NCI-H128 (cell line): ENCODE measurements at regions not wholly inside any gene's neighbourhood (a gene's known extent, or its start where the extent isn't known, plus 50 kb on each side); places are given as distances from the start of the nearest gene placed in this dataset.
"Not testable (repeated sequence)": the region's sequence is repeated elsewhere in the genome, so short reads cannot be mapped to it uniquely, and the experiment has no call there.

Experiments
- DNase-seq: peaks from one replicate; lab custom pipeline; 2025; ENCODE audit not compliant: unreplicated experiment; lab: John Stamatoyannopoulos, UW

DNA sequence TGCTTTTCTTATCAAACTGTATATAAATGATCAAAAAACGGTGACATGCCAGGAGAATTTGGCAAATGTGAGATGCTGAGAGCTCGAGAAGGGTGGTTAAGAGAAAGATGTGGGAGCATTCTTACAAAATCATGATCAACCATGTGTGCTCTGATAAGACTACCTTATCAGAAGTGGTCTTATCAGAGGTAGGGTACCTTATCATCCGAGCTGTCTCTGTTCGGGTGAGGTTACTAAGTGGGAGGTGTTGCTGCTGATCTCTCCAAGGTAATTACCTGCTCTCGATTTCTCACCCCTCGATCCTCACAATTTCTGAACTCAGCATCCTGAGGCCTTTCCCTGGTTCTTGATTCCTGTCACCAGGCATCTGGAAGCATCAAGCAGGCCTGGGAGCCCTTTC lies 813.0 kb upstream of the ID2 start:
- DNase-seq: no peak

DNA sequence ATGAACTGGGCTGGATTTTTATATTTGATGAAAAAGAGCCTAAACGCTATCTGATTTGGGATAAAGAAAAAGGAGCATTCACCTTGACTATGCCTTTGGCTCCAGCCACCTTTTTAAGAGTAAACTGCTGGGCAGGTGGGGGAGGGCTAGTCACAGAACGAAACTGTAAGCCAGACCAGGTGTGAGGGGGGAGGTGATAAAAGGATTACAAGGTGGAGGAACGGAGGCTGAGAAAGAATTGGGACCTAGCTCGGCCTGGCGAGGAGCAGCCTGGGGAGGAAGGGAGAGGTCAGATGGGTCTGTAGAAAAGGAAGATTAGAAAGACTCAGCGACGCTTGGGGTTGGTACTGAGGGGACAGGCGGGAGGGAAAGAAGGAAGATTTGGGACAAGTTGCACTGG lies 805.4 kb upstream of the ID2 start:
- not testable (repeated sequence) for DNase-seq

DNA sequence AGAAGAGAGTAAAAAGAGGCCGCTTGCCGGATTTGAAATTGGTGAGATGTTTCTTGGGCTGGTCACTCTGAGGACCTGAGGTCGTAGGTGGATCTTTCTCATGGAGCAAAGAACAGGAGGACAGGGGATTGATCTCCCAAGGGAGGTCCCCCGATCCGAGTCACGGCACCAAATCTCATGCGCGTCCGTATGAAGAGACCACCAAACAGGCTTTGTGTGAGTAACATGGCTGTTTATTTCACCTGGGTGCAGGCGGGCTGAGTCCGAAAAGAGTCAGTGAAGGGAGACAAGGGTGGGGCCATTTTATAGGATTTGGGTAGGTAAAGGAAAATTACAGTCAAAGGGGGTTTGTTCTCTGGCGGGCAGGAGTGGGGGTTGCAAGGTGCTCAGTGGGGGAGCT lies 803.6 kb upstream of the ID2 start:
- not testable (repeated sequence) for DNase-seq

DNA sequence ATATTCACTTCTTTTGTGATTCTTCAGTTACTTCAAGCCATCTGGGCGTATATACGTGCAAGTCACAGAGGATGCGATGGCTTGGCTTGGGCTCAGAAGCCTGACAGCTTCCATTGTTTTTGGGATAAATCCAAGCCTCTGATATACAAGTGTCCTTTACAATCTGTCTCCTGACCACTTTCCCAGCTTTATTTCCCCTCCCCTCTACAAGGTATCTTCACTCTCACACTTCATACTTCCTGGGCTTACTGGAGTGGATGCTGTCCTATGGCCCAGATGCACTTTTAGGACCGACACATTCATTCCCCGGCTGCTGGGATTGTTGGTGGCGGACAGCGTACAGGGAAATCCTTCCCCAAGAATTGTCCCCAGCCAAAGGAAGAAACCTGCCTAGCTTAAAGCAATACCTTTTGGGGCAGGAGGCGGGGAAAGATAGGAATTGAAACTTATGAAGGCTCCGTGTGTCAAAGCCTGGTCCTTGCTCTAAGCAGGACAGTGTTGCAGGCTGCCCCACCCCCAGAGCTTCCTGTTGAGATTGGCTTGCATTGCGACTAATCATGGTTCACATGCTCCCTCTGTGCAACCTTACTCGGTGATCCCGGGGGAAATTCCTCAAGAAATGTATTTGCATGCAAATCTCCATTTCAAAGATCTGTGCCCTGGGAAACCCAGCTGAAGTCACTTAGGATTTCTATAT lies 802.9 kb upstream of the ID2 start:
- DNase-seq: no peak

DNA sequence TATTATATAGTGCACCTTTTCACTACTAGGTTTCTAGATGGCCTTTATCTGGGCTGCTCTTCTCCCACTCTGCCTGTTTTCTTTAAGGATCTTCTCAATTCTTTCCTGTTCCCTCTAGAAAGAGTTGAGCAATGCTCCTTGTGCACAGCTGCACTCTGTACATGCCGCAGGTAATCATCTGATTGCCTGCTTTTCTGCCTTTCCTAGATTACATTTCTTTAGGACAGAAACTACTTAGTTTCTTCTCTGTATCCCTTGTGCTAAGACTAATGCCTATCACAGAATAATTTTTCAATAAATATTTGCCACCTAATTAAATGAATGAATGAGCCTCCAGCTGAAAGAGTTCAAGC lies 802.4 kb upstream of the ID2 start:
- DNase-seq: no peak

DNA sequence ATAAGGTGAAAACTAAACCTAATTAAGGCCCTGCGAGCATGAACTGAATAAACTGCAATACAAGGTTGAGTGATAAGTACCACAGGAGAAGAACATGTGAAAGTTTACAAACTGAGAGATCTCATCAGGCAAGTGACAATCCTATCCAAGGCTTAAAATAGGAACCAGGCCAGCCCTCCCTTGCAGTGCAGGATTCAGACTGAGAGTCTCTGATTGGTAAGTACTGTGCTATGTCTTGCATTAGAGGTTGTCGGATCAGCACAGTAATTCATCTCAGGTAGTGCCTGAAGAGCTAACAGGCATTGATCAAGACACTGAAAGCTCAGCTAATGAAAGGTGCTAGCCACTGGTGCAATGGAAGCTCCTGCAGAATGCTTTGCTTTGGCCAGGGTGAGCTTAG lies 801.7 kb upstream of the ID2 start:
- DNase-seq: no peak

DNA sequence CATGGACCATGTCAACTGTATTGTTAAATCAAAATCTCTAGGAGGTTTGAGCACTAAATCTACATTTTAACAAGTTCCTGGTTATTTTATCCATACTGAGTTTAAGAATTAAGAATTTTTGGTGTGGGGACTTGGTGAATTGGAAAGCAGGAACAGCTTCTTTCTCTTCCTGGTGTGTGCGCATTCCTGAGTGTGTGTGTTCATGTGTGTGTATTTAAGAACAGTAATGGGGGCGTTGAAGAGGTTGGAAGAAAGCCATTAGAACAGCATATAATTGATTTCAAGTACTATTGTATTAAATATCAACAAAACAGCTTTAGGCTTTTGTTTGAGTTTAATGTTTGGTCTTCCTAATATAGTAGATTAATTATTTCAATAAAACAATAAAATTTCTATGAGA lies 801.3 kb upstream of the ID2 start:
- no peak for DNase-seq

DNA sequence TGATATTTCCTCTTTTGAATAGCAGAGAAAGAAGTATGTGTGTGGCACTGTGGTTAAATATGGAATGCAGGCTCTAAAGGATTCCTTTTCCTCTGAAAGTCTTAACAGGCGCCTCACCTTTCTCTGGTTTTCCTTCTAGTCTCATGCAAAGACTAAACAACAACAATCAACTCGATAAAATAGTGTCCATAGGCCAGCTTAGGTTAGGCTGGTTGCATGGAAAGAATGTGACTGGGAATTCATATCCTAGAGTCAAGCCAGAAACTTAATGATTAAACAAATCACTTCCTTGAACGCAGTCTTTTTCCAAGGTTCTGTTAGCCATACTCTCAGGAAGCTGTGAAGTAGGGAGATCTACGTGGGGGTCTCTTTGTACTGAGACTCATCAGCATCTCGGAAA lies 800.8 kb upstream of the ID2 start:
- no peak for DNase-seq

DNA sequence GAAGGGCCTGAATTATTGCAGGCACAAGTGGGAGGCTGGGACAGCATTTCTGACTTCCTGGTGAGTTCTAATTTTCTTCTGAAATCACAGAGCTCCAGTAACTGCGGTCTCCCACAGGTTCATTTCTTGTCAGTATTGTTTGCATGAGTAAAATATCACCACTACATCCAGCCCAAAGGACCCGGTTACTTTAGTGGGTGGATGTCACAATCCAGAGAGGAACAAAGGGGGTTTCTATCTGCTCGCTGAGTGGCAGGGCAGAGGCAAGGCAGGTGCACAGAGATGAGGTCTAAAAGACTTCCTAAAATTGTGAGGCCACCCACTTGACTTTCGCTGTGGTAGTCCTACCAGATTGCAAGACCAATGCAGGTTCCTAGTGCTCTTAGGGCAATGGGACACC lies 800.4 kb upstream of the ID2 start:
- DNase-seq: no peak

DNA sequence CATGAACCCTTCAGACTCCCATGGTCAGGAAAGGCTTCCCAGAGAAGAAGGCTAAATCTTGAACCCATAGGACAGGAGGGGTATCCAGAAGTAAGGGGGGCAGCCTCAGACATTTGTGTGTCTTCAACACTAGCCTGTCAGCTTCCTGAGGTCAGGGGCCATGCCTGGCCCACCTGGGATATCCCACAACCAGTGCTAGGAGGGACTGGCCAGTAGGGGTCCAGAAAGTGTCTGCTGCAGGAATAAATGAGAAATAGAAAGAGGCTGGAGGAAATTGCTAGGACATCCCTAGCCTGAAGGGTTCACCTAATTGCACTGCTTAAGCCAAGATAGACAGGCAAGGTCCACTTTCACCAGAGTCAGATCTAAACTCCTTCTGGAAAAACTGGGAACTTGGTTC lies 799.6 kb upstream of the ID2 start:
- DNase-seq: no peak

DNA sequence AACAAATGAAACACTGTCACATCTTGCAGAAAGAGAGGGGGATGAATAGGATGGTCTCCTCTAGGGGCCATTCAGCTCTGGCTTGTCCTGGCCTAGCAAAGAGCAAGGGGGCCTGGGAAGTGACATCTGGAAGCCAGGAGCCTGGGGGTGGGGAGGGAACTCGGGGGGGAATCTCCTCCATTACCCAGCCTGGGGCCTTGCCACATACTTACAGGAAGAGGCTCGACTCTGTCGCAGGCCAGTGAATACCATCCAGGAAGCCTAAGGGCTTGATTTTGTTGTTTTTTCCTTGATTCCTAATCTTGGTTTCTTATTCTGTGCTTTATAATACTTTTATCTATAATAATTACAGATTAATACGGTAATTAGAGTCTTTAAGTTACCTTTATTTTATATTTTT lies 797.5 kb upstream of the ID2 start:
- no peak for DNase-seq

DNA sequence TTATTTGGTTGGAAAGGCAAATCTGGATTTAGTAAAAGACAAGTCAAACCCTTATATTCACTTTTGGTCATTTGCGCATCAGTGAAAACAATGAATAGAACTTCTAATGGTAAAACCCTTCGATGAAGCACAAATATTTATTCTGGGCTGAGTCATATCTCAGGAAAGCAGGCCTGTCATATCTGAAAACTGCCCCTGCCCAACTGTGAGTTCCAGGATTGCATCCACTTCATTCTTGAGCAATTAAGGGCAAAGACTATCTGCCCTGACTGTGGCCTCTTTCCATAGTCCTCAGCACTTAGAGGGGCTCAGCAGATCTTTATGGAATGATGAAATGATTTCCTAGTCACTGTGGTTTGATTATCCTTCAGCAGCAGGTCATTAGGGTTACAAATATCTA lies 795.2 kb upstream of the ID2 start:
- no peak for DNase-seq

DNA sequence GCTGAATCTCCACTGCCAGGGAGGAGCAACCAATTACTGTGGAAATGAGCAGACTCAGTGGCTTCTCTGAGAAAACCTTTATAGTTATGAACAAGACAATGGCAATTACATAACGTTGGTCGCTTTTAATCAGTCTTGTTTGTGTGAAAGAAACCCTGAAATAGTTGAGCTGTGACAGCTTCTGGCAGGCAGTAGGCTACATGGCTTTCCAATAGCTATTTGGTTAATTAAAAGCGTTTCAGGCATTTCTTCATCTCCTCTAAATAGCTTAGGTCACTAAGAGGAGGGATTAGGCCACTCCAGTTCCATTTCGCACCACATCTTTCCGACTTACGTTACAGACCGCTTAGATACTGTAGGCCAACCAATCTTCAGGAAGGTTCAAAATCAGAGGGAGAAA lies 794.4 kb upstream of the ID2 start:
- no peak for DNase-seq

DNA sequence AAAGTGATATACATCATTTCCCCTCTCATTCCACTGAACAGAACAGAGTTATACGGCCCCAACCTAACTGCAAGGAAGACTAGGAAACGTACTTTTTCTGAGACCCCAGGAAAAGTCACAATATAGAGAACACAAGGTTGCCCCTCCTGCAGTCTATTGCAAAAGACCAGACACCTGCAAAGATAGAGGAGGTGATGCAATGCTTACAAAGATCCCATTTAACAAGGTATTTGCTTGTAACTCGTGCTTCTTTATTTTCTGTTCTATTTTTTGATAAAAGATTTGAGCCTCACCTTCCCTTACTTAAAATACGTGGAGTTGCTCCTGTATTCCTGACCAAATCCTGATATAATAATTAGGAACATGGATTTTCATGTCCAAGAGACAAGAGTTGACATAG lies 793.0 kb upstream of the ID2 start:
- DNase-seq: no peak

DNA sequence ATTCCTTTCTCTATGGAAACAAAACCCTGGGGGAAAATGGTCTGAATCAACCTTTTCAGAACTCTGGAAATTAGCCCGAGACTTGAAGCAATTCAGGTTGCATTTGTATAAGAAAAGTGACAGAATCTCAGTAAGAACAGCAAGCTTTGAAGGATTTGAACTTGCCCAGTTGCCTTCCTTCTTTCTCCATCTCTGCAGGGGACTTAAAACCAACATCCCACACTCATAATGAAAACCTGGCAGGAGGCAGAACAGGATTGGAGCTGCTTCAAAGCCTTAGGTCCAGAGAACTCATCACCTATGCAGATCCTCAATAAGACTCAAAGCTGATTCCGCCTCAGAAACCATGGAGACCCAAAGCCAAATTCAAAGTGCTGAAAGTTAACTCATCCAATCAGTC lies 790.5 kb upstream of the ID2 start:
- DNase-seq: no peak

DNA sequence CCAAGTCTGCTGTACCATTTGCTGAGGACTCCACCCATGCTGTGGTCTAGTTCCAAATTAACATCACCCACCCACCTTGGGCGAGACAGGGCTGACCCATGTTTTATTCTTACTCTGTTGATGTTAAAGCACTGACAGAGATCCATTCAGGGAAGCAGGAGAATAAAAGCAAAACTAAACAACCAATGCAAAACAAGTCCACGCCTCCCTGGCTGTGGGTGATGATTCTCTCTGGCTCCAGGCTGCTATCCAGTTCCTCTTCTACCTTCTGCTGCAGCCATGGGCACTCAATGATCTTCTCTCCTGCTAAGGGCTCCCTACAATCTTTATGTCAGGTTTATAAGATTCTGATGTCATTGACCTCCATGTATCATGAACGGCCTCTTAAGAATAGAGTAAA lies 786.6 kb upstream of the ID2 start:
- DNase-seq: no peak

DNA sequence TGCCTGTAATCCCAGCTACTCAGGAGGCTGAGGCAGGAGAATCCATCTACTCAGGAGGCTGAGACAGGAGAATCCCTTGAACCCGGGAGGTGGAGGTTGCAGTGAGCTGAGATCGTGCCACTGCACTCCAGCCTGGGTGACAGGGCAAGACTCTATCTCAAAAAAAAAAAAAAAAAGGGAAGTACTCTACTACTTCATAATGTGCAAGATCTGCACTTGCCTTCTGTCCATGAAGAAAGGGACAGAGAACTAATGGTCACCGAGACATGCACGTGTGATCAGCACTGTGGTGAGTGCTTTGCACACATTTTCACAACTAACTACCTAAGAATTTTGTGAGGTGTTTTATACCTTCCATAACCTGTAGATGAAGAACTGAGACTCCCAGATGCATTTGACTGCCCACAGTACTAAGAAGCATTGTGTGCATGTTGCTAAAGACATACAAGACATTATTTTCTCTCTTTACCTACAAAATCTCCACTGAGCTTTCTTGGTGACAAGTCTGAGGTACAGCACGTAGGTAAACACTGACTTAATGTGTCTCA lies 784.8 kb upstream of the ID2 start:
- no peak for DNase-seq

DNA sequence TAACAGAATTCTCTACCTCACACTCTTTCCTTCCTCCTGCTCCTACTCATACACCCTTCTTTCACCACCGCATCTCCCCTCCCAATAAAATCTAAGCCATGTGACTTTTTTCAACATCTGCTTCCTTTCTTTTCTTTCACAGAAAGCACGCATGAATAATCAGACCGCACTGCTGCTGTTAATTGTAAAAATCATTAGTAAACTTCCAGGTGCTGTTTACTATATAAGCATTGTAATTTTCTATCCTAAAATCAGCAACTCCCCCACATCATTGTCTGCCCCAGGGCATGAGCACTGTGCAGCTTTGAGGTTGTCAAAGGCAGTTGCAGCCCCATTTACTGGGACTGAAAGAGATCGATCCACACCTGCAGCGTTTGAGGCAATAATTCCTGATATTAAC lies 782.6 kb upstream of the ID2 start:
- no peak for DNase-seq

DNA sequence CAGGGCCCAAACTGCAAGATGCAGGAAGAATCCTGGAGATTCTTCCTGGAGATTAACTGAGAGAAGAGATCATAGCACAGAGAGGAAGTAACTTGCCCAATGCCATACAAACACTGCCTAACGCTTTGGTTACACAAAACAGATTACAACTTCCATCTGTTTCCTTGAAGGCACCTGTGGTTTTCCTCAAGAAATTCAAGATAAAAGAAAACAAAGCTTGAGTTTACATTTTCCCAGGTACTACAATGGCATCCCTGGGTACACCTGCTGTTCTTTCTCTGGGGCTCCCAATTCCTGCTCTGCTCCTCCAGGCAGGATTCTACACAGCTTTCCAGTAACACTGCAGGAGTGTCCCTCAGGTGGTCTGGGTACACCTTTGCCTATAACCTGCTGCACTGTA lies 781.9 kb upstream of the ID2 start:
- no peak for DNase-seq

DNA sequence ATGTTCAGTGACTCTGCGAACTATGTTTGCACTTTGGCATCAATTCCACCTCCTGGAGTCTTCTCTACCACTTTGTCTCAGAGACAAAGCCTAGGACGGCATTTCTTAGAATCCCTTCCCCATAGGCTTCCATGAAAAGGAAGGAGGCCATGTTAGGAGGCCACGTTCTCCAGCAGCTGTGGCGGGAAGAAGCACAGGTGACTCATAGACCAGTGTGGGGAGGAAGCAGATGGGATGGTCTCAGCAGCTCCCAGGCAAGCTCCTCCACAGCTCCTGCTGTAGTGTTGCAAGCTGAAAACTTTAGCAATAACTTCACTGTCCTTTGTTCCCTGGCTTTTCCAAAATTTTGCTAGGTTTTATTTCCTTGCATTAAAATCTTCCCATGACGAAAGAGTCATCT lies 781.3 kb upstream of the ID2 start:
- no peak for DNase-seq

DNA sequence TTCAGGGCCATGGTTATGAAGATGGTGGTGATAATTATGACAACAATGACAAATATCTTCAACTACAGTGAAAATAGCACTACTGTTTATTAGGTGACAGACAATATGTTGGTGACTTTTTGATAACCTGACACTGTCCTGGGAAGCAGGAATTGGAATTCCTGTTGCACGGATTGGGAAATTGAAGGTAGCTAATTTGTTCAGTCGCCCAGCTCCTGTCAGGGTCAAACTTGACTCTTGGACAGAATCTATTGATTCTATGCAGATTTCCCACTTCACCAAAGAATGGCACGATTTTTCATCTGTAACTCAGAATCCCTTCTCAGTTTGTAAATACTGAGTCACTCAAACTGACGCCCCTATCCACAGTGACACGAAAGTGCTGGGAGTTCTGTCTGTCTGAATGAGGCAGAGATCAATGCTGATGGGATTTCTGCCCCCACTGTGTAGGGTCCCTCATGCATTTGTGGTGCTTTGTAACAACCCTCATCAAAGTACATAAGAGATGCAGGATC lies 779.5 kb upstream of the ID2 start:
- no peak for DNase-seq

DNA sequence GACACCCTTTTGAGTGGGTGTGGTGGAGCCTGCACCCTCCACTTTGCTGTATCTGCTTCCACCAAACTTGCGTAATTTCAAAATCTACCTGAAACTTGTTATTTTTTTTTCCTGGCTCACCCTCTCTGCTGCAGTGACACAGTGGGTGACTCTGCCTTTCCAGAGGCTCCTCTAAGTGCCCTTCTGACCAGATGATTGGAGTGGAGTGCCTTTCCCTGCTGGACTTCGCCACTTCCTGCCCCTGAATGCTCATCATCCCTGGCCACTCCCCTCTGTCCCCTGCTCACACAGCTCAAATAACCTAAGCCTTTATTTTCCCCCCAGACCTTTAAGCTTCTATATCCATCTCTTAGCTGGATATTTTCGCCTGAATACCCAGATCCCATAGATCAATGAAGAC lies 777.5 kb upstream of the ID2 start:
- no peak for DNase-seq

DNA sequence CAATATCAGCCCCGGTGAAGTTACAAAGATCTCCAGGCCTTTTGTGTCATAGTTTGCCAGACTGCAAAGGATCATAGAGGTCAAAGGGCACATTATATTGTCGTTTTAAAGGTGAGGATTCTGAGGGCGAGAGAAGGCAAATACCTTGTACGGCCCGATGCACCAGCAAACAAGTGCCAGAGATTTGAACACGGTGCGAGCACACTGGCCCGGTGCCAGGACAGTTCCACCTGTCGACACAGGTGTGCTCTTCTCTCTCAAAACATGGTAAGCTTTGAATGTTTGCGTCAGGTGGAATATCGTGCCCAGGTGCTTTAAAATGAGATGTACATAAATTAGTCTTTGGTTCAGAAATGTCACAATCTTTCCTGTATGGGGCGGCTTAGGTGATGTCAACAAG lies 776.1 kb upstream of the ID2 start:
- DNase-seq: peak; percentile 57
